ENCODE measurements at regions not wholly inside any gene's neighbourhood (a gene's known extent, or its start where the extent isn't known, plus 50 kb on each side); places are given as distances from the start of the nearest gene placed in this dataset.

DNA sequence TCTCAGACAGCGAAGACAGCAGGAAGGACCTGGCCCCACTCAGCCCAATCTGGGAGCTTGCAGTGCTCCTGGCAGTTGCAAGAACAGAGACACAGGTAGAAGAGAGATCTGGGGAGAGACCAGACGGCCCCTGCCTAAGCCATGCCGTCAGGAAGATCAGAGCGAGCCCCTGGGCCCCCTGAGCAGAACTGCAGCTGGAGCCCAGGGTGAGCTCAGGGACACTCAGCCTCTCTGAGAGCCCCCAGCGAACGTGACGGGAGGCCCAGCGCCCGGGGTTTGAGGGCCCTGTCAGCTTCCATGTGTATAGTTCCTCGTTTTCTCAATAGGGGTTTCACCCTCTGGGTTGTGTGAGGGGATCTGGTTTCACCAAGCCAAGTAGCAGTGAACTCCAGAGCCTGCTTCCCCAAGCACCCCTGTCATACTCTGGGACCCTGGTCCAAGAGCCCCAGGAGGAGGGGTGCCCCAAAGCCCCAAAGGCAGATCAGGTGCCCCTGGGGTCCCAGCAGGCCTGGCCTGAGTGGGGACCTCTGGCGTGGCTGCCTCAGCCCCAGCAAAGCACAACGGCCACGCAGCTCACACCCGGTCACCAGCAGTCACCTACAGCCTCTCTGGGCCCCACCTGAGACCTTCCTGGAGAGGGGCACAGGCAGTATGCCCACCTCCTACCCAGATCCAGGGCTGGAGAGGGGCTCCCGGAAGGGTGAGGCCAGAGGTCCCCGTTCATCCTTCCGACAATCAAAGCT is 431.3 kb upstream of the MYT1L start:
- no peak for DNase-seq

DNA sequence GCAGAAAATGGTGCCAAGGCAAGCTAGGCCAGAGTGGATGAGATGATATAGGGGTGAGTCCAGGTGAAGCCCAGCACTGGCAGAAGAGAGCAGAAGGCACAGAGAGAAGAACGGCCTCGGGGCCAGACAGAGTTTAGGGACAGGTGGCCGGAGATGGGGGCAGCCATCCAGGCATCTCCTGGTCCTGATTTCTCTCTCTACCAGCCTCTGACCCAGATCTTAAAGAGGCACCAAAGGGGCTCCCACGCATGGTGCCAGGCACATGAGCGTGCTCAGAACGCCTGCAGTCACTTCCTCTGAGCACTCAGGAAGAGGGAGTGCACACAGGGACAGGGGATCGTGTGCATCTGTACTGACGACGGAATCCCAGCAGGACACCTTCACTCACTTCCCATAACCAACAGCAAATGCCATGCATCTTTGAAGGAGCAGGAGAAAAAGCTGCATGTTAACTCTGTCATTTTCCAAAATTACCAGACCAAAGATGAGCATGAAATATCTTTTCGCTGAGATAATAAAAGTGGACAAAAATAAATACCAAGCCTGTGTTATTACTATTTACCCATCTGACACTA is 427.8 kb upstream of the MYT1L start:
- DNase-seq, result no peak

DNA sequence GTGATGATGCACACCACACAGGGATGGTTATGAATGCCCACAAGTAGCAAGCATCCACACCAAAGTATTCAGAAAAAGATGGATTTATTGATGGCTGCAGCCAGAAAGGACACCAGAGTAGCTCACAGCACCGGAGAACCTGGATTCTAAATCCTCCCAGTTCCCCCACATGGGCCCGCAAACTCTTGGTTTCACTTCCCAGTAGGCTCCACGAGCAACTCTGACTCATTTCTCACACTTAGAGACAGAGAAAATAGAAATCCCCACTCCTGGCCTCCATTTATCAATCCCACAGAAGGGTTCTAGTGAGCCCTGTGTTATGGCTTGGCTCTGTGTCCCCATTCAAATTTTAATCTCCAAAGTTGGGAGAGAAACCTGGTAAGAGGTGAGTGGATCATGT is 426.7 kb upstream of the MYT1L start:
- no peak for DNase-seq

DNA sequence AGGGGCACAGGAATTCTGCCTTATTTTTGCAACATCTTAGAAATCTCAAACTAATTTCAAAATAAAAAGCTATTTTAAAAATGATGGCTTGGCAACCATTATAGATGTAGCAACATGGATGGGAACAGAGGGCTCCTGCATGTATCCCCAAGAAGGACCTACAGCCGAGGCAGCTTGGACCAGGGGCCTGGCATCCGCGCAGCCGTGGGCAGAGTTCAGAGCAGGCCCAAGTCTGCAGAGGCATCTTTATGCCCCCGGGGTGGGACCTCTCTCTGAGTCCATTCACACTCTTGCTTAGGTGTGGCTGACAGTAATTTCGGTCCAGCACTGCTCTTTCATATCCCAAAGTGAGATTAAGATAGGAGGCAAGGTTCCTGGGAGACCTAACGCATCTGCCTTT is 425.8 kb upstream of the MYT1L start:
- no peak for DNase-seq

DNA sequence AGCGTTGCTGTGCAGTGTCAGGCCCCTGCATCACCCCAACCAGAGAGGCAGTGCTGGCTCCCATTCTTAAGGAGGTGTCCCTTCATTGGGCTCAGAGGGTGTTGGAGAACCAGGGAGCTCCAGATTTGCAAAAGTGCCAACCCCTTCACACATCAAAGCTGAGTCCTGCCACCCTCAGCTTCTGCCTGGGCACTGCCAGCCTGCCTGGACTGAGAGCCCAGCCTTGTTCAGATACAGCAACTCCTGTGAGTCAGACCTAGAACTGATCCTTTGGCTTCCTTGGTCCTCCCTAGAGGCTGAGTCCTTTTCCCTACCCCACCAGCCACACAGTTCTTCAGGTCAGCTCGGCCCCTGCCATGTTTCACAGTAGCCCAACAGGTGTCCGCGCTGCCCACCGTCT is 424.9 kb upstream of the MYT1L start:
- DNase-seq, result no peak

DNA sequence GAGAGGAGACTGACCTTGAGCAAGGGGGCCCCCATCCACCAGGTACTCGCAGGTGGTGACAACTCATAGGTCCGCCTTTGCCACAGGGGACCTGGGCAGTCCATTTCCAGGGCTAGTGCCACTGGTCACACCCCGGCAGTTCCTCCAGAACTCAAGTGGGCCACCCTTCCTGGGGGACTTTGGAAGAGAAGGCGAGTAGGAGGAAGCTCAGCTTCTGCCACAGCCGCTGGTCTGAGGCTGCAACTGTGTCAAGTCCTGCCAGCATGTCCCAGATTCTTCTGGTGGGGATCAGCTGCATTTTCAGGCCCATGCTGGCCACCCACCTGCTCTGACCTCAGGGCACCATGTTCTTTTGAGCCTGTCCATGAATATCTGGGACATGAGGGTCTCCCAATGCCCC is 423.9 kb upstream of the MYT1L start:
- no peak for DNase-seq

DNA sequence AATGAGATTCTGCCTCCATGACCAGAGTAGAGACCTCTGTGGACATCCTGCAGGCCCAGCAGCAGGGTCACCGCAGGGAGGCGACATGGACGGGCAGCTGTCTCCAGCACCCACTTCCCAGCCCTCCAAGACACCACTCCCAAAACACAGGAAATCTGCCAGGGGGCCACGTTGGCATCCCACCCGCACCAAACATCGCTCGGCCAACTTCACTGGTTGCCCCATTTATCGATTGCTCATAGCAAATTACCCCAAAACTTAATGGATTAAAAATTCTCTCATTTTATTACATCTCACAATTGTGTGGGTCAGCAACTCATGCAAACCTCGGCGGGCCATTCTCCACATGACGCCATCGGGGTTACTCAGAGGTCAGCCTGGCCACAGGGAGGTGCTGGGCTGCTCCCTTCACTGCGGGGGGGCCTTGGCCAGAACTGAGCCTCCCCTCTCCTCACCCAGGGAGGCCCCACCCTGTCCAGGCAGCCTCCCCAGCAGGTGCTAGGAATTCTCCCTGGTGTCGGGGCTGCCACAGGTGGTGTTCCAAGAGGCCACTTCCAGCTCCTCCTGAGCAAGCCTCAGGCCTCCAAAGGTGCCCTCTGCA is 420.7 kb upstream of the MYT1L start:
- no peak for DNase-seq

DNA sequence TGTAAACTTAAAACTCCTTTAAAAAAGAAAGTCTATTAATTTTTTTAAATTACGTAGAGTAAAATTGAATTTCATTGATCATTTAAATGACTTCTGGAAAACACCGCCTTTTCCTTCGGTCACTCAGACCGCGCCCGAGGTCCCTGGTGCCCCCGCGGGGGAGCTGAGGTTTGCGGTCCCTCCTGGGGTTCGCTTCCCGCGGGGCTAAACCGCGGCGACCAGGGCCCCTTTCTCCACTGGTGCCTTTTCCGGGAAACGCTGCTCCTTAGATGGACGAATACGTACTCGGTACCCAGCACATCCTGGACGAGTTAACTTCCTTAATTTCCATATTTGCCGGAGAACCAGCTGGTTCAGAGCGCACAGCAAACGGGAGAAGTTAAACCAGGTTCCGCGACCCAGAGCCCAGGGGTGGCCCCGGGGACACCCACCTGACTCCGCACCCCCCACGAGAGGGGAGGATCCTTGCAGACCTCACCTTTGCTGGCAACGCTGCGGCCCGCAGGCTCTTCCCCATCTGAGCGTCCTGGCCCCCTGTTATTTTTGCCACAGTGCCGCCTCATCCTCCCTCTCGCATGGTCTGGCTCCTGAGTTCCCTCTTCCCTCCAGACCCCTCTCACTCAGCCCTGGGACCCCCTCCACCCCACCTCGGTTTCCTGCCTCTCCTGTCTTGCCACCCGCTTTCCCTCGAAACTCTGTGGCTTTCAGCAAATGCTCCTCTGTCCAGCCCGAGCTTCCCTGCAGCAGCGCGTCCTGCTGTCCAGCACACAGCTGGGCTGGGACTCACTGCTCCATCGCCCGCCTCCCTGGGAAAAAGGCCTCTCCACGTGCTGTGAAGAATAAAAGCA is 420.0 kb upstream of the MYT1L start:
- no peak for DNase-seq

DNA sequence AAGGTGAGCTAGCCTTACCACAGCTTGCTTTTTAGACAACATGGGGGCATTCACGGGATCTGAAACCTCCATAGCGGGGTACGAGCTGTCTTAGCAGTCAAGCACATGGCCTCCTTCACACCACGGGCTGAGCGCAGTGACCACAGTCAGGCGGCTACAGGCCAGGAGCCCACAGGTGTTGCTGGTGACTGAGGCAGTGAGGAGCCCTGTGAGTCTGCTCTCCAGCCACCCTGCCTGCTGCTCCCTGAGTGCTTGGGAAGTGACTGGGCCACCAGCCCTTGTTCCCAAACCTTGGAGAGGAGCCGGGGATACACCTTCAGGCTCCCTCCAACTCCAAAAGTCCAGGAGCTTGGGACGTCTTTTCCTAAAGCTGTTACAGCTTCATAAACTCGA is 418.1 kb upstream of the MYT1L start:
- no peak for DNase-seq

DNA sequence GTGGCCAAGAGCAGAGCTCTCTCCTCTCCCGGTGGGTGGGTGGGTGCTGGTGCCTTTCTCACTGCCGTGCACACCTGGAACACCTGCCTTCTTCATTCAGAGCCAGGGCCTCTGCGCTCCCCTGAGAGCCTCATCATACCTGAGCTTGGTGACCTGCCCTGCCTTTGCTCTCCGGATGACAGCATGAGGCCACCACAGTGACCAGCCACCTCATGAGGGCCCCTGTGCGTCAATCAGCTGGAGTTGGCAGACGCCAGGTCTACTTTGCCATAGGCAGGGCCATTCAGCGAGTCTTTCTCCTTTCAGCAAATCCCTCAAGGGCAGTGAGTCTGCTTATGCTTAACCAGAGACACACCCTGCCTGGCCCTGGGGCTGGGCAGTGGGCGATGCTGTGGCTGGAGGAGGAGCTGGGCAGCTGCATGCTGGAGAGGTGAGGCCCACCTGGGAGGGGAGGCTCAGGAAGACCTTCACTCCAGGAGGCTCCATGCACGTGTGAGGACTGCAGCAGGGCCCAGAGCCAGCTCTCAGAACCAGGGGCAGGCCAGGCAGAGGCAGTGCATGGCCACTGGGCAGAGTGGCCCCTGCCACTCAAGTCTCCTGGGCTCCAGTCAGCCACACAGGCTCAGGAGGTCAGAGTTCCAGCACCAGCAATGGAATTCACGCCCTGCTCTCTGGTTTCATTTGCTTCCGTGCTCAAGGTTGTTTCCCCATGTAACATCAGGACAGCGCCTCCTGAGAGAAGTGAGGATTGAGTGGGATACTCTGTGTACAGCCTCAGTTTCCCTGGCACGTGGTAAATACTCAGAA is 417.5 kb upstream of the MYT1L start:
- no peak for DNase-seq

DNA sequence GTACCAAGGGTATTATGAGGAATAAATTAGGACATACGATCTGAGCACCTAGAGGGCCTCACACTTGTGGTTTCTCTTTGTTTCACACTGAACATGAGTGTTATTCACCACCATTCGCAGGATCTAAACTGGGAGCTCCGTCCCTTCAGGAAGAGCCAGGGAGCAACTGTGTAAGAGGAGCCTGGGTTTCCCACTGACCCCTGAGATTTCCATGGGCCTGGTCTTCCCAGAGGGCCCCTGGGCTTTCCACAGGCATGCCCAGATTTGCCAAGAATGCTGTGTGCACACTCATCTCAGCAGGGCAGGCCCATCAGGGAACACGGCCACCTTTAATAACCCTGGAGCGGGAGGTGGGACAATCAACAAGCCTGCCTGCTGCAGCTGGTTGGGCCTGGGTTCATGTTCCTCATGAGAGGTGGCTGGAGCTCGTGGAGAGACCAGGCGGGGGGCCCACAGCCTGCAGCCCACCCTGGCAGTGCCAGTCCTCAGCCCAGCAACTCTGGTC is 416.8 kb upstream of the MYT1L start:
- DNase-seq, result no peak

DNA sequence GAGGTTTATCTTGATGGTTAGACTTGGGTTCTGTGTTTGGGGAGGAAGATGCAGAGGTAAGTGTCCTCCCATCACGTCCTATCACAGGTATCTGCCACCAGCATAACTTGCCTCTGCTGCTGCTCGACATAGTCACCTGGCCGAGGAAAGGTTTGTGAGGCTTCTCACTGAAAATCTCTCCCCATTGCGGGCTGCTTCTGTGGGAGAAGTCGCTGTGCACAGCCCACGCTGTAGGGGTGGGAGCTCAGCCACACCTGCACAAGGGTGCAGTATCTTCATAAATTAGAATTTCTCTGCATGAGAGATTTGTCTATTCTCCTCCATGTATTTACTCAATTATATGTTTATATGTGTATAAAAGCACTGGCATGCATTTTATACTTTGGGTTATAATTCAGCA is 415.7 kb upstream of the MYT1L start:
- no peak for DNase-seq

DNA sequence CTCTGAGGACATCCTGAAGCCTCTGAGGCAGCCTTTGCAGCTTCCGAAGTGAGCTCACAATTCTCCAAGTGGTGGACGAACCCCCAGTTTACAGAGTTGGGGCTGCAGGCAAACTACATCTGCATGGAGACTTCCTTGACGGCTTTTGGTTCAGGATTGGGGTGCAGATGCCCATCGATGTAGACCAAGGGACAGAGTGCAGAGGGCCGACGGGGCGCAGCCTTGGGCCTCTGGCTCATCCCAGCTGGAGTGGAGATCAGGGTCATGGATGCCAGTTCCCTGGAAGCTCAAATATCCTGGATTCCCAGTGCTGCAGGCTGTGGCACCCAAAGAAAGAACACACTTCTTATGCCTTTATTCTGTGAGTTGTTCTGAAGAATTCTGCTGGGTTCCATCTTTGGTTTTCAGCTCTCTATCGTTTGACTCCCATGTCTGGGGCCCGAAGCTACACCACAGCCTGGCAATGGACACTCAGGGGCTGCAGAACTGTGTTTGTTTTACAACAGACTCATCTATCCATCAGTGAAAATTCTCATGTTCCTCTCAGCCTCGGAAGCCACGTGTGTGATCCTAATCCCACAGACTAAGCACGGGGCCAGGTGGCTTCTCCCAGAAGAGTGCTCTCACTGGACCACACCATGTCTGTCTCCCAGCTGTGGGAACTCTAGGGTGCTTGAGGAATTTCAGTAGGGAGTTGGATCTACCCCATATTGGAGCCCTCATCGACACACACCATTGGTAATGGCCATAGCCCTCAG is 414.1 kb upstream of the MYT1L start:
- no peak for DNase-seq

DNA sequence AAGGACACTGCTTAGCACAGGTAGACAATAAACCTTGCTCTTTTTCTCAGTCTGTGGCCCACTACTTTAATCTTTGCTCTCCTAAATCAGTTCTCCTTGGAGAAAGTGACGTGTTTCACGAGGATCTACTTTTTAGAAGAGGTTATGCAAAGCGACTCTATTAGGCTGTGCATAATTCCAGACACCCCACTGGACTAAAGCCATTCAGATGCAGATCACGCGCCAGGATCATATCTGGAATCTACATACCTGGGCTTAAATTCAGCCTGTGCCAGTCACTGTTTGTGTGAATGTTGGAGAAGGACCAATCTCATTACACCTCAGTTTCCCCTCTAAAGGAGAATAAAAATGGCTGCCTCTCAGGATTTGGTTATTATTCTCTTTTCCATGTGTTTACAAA is 413.0 kb upstream of the MYT1L start:
- no peak for DNase-seq

DNA sequence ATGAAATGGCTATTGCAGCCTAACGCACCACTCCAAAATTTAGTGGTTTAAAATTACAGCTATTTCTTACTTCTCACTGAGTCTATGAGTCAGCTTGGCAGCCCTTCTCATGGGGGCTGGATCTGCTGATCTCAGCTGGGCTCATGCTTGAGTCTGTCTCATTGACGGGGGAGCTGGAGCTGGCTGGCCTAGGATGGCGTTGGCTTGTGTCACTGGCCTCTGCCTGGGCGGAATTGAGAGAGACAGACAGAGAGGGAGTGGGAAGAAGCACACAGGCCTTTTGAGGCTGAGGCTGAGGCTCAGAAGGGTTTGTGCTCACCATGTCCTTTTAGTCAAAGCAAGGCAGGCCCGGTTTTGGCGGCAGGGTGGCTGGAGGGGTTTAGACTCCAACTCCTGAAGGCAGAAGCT is 412.1 kb upstream of the MYT1L start:
- peak; percentile 15 for DNase-seq

DNA sequence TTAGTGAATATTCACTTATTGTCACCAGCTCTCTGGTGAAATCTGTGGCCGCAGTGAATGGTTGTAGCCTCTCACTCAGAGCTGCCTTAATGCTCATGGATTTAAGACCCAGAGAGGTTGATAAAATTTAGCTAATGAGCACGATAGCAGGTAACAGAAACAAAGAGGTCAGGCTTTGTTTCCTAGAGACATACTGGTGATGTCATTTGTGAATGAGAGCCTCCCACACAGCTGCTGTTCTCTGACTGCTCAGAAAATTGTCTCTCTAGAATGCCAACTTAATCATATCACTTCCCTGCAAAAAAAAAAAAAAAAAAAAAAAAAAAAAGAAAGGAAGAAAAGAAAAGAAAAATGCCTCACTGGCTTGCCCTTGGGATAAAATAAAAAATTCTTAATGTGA is 411.7 kb upstream of the MYT1L start:
- no peak for DNase-seq

DNA sequence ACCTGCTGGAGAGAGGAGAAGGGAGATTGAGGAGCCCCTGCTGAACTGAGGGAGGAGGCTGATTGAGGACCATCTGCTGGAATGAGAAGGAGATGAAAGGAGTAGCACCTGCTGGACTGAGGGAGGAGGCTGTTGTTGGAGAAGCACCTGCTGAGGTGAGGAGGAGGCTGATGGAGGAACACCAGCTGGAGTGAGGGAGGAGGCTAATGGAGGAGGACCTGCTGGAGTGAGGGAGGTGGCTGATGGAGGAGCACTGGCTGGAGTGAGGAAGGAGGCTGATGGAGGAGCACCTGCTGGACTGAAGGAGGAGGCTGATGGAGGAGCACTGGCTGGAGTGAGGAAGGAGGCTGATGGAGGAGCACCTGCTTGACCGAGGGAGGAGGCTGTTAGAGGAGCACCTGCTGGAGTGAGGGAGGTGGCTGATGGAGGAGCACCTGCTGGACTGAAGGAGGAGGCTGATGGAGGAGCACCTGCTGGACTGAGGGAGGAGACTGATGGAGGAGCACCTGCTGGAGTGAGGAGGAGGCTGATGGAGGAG is 409.2 kb upstream of the MYT1L start:
- DNase-seq, result no peak

DNA sequence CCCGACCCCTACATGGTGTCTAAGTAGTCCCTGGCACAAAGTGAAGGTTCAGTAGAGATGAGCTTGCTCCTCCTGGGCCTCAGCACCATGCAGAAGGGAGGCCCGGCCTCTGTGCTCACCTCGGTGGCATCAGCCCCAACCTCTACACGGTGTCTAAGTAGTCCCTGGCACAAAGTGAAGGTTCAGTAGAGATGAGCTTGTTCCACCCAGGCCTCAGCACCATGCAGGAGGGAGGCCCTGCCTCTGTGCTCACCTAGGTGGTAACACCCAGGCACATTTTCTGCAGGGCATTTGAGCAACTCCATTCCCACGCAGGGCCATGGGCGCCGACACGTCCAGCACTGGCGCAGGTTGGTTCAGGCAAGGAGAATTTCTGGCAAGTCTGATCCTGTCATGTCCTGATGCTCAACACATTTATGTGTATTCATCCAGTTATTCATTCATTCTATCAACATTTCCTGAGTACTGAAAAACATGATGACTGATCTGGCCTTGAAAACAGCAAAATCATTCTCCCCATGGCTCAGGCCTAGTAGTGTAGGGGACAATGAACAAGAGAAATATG is 408.2 kb upstream of the MYT1L start:
- no peak for DNase-seq

DNA sequence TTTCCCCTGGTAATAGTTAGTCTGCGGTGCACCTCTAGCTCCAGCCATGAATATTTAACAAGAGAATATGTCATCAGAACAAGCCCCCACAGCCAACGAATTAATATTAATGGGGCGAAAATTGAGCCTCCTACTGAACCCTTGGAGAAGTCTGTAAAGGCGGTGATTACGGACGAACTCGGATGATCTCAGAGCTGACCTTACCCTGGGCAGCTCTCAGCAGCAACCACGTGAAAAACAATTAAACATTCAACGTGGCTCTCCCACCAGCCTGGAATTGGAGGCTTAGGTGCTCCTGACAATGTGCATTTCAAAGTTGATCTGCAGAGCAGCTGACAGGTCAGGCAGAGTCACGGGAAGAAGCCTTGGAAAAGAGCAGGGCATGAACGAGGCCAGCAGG is 407.6 kb upstream of the MYT1L start:
- DNase-seq, result no peak

DNA sequence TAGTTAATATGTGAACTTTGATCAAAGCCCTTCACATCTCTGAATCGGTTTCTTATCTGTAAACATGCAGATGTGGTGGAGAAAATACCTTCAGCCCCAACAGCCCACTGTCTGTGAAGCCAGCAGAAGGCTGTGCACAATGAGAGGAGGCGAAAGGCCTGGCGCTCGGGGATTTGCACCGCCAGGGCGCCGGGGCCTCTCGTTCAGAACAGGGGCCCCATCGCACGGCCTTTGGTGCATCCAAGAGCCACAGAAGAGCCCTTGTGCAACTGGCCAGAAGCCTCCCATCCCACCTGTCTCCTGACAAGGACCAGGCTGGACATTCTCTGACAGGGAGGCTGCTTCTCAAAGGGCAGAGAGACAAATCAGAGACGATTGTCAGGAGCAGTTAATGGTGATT is 407.2 kb upstream of the MYT1L start:
- no peak for DNase-seq

DNA sequence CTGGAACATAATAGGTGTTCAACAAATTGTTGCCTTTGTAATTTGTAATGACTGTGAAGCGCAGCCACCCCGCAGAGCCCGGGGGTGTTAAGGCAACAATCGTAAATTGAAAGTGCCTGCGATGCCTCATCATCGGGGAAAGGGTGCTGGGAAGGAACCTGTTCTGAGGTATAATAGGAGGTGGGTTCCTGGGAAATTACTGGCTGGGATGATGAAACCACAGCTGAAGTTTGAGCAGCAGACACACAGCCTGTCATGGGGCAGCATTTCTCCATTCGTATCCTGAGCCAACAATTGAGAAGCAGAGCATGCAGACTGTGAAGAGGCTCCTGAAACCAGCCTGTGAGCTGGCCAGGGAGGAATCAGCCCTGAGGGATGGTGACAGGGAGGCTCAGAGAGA is 404.0 kb upstream of the MYT1L start:
- no peak for DNase-seq

Measured in fibroblast of skin of abdomen (primary cell).